Hepatocyte (in vitro differentiated cells): ENCODE measurements at regions not wholly inside any gene's neighbourhood (a gene's known extent, or its start where the extent isn't known, plus 50 kb on each side); places are given as distances from the start of the nearest gene placed in this dataset.

Experiments
- EZH2phosphoT487 ChIP-seq: fragments of 200-600 bp; sonication (generic); IDR thresholded peaks from one replicate; pipeline ENCODE4 v1.6.1; 2018; ENCODE audit warnings: antibody characterized with exemption, mild to moderate bottlenecking, low read depth, moderate library complexity; ENCODE audit not compliant: unreplicated experiment, severe bottlenecking
- TF ChIP-seq, protein P1 (sequence below): fragments of 200-600 bp; sonication (generic); IDR thresholded peaks from 2 replicates; pipeline ENCODE4 v1.5.1; 2016; ENCODE audit warnings: antibody characterized with exemption, mild to moderate bottlenecking; ENCODE audit not compliant: poor library complexity

GRCh38 chr12:125208942-125209341 lies 143.7 kb downstream of the AACS start:
- TF ChIP-seq, protein P1, sequence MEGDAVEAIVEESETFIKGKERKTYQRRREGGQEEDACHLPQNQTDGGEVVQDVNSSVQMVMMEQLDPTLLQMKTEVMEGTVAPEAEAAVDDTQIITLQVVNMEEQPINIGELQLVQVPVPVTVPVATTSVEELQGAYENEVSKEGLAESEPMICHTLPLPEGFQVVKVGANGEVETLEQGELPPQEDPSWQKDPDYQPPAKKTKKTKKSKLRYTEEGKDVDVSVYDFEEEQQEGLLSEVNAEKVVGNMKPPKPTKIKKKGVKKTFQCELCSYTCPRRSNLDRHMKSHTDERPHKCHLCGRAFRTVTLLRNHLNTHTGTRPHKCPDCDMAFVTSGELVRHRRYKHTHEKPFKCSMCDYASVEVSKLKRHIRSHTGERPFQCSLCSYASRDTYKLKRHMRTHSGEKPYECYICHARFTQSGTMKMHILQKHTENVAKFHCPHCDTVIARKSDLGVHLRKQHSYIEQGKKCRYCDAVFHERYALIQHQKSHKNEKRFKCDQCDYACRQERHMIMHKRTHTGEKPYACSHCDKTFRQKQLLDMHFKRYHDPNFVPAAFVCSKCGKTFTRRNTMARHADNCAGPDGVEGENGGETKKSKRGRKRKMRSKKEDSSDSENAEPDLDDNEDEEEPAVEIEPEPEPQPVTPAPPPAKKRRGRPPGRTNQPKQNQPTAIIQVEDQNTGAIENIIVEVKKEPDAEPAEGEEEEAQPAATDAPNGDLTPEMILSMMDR = no peak
- no peak for TF ChIP-seq EZH2phosphoT487
